DOHH2 (cell line): ENCODE measurements at regions not wholly inside any gene's neighbourhood (a gene's known extent, or its start where the extent isn't known, plus 50 kb on each side); places are given as distances from the start of the nearest gene placed in this dataset.

Experiments
- H3F3A ChIP-seq: fragments of 200-600 bp; sonication (generic), shearing (Covaris generic); 2 replicates; pipeline ENCODE4 v1.6.0; 2016; ENCODE audit warnings: antibody characterized with exemption, mild to moderate bottlenecking; ENCODE audit not compliant: control insufficient read depth, insufficient read depth
- H3K27ac ChIP-seq: fragments of 200-600 bp; sonication (generic); 2 replicates; pipeline ENCODE4 v1.5.1; 2014; ENCODE audit warnings: low read depth, mild to moderate bottlenecking, low read length, moderate library complexity
- H3K27me3 ChIP-seq: fragments of 200-600 bp; sonication (generic); 2 replicates; pipeline ENCODE4 v1.6.1; 2014; ENCODE audit warnings: mild to moderate bottlenecking, low read length, mixed read lengths; ENCODE audit not compliant: control insufficient read depth
- H3K36me3 ChIP-seq: fragments of 200-600 bp; sonication (generic); 2 replicates; pipeline ENCODE4 v1.6.1; 2014; ENCODE audit warnings: mild to moderate bottlenecking, low read length, moderate library complexity, mixed read lengths; ENCODE audit not compliant: control insufficient read depth
- H3K4me1 ChIP-seq: fragments of 200-600 bp; sonication (generic); 2 replicates; pipeline ENCODE4 v1.6.1; 2014; ENCODE audit warnings: mild to moderate bottlenecking, low read length, mixed read lengths; ENCODE audit not compliant: control insufficient read depth
- H3K4me2 ChIP-seq: fragments of 200-600 bp; sonication (generic); 2 replicates; pipeline ENCODE4 v1.6.0; 2014; ENCODE audit warnings: mild to moderate bottlenecking, low read length, moderate library complexity
- H3K4me3 ChIP-seq: fragments of 200-600 bp; sonication (generic); 2 replicates; pipeline ENCODE4 v1.5.1; 2014; ENCODE audit warnings: mild to moderate bottlenecking, low read length, mixed read lengths
- H3K79me2 ChIP-seq: fragments of 200-600 bp; sonication (generic); 2 replicates; pipeline ENCODE4 v1.6.1; 2014; ENCODE audit warnings: mild to moderate bottlenecking, low read length, mixed read lengths; ENCODE audit not compliant: control insufficient read depth
- H3K9me2 ChIP-seq: fragments of 200-600 bp; sonication (generic); replicated peaks from 2 replicates; pipeline ENCODE4 v1.6.1; 2014; ENCODE audit warnings: mild to moderate bottlenecking, low read length, mixed read lengths; ENCODE audit not compliant: control insufficient read depth
- H3K9me3 ChIP-seq: fragments of 200-600 bp; sonication (generic); 2 replicates; pipeline ENCODE4 v1.6.1; 2014; ENCODE audit warnings: antibody characterized with exemption, low read length, mixed read lengths; ENCODE audit not compliant: control insufficient read depth, insufficient read depth
- H4K20me1 ChIP-seq: fragments of 200-600 bp; sonication (generic); 2 replicates; pipeline ENCODE4 v1.6.0; 2014; ENCODE audit warnings: low read depth, mild to moderate bottlenecking, antibody characterized with exemption, low read length, moderate library complexity; ENCODE audit not compliant: control insufficient read depth, insufficient read depth
- EZH2phosphoT487 ChIP-seq: fragments of 200-600 bp; sonication (generic); IDR thresholded peaks from 2 replicates; pipeline ENCODE4 v1.6.1; 2017; ENCODE audit warnings: borderline replicate concordance, mild to moderate bottlenecking, antibody characterized with exemption, low read length, moderate library complexity, mixed read lengths
- TF ChIP-seq, protein P1 (sequence below): fragments of 200-600 bp; sonication (generic); IDR thresholded peaks from one replicate; pipeline ENCODE4 v1.5.1; 2014; ENCODE audit warnings: antibody characterized with exemption, mild to moderate bottlenecking, low read depth, low read length; ENCODE audit not compliant: poor library complexity, severe bottlenecking

DNA sequence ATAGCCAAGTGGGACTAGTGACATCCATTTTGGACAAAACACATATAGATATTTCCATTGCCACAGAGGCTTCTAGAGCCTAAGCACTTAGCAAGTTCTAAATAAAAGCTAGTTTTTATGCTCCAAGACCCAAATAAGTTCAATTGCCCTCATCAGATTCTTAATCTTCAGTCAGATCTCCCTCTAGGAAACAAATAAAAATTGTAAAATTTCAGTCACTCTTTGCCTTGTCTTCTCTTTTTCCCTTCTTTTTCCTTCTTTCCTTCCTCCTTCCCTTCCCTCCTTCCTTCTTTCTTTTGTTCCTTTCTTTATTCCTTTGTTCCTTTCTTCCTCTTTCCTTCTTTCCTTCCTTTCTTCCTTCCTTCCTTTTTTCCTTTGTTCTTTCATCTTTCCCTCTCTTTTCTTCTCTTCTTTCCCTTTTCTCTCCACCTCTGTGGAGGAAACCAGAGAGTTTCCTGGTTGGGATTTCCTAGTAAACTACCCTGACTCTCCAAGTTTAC lies 68.8 kb upstream of the GADL1 start:
- Histone ChIP-seq H3K4me2 (no peak overlapping the region), H3K4me1 (no peaks in the 10 kb centered on the region), H3K27ac (no peak overlapping the region), H3K9me2 (no peaks in the 10 kb centered on the region), H3K9me3 (no peaks in the 10 kb centered on the region), H3F3A (no peaks in the 10 kb centered on the region), H4K20me1 (no peaks in the 10 kb centered on the region), H3K27me3 (no peaks in the 10 kb centered on the region; the same call in 1 of the 2 replicates), H3K4me3 (no peak overlapping the region), H3K36me3 (no peaks in the 10 kb centered on the region), H3K79me2 (no peaks in the 10 kb centered on the region)
- TF ChIP-seq EZH2phosphoT487 = no peak
- TF ChIP-seq, protein P1, sequence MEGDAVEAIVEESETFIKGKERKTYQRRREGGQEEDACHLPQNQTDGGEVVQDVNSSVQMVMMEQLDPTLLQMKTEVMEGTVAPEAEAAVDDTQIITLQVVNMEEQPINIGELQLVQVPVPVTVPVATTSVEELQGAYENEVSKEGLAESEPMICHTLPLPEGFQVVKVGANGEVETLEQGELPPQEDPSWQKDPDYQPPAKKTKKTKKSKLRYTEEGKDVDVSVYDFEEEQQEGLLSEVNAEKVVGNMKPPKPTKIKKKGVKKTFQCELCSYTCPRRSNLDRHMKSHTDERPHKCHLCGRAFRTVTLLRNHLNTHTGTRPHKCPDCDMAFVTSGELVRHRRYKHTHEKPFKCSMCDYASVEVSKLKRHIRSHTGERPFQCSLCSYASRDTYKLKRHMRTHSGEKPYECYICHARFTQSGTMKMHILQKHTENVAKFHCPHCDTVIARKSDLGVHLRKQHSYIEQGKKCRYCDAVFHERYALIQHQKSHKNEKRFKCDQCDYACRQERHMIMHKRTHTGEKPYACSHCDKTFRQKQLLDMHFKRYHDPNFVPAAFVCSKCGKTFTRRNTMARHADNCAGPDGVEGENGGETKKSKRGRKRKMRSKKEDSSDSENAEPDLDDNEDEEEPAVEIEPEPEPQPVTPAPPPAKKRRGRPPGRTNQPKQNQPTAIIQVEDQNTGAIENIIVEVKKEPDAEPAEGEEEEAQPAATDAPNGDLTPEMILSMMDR = no peak

GRCh38 chr3:30964612-30965011 lies 70.2 kb upstream of the GADL1 start:
- H3K27me3 ChIP-seq = no peaks in the 10 kb centered on the region; the same call in 1 of the 2 replicates
- no peaks in the 10 kb centered on the region for H3K4me1 ChIP-seq
- H3K27ac ChIP-seq = no peak overlapping the region
- no peaks in the 10 kb centered on the region for H3K79me2 ChIP-seq
- H3K9me3 ChIP-seq = no peaks in the 10 kb centered on the region
- TF ChIP-seq EZH2phosphoT487 = no peak
- TF ChIP-seq, protein P1 = no peak
- no peak overlapping the region for H3K4me2 ChIP-seq
- no peaks in the 10 kb centered on the region for H3K9me2 ChIP-seq
- H3F3A ChIP-seq = no peaks in the 10 kb centered on the region
- H3K36me3 ChIP-seq = no peaks in the 10 kb centered on the region
- no peaks in the 10 kb centered on the region for H4K20me1 ChIP-seq
- no peak overlapping the region for H3K4me3 ChIP-seq

DNA sequence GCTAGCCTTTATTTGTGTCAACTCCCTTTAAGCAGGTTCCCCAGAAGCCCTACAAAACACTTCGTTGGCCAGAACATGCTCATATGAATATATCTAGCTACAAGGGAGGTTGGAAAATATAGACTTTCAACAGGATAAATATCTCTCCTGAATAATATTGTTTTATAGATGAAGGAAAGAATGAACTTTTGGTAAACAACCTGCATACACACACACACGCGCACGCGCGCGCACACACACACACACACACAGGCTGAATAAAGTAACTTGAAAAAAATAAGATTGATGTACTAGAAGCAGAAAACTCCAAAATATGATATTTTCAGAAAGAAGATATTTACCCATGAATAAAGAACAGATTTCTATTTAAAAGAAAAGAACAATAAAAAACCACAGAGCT lies 72.4 kb upstream of the GADL1 start:
- no peak overlapping the region for H3K4me3 ChIP-seq
- no peaks in the 10 kb centered on the region; the same call in 1 of the 2 replicates for H3K27me3 ChIP-seq
- H3K79me2 ChIP-seq = no peaks in the 10 kb centered on the region
- H3K9me3 ChIP-seq = no peaks in the 10 kb centered on the region
- no peaks in the 10 kb centered on the region for H3K4me1 ChIP-seq
- no peak overlapping the region for H3K27ac ChIP-seq
- H3K36me3 ChIP-seq = no peaks in the 10 kb centered on the region
- H3K4me2 ChIP-seq = no peak overlapping the region
- no peaks in the 10 kb centered on the region for H3F3A ChIP-seq
- no peaks in the 10 kb centered on the region for H4K20me1 ChIP-seq
- H3K9me2 ChIP-seq = no peaks in the 10 kb centered on the region
- TF ChIP-seq, protein P1 = no peak
- TF ChIP-seq EZH2phosphoT487 = no peak
